ENCODE measurements at regions not wholly inside any gene's neighbourhood (a gene's known extent, or its start where the extent isn't known, plus 50 kb on each side); places are given as distances from the start of the nearest gene placed in this dataset.
"Not testable (repeated sequence)": the region's sequence is repeated elsewhere in the genome, so short reads cannot be mapped to it uniquely, and the experiment has no call there.

- TF ChIP-seq TMF1 (CRISPR knock-in tag; IDR thresholded peaks at IDR 0.05; ENCODE audit: low read depth); DPF2 (CRISPR knock-in tag; IDR thresholded peaks at IDR 0.05; ENCODE audit: borderline replicate concordance, low read depth); SMAD1 (CRISPR knock-in tag; IDR thresholded peaks at IDR 0.05; ENCODE audit: borderline replicate concordance, low read depth): not testable (repeated sequence)
These were observed 85.8 kb downstream of the TBC1D26 start for GRCh38 chr17:15817861-15818260.
